Panc1 (cell line): ENCODE measurements at regions not wholly inside any gene's neighbourhood (a gene's known extent, or its start where the extent isn't known, plus 50 kb on each side); places are given as distances from the start of the nearest gene placed in this dataset.

Source experiments
- ATAC-seq: fragments of 200-7000 bp; cut with Tn5 transposase; 2 replicates; pipeline ENCODE4 v1.9.1; 2020; ENCODE audit warnings: mild to moderate bottlenecking, moderate library complexity
- BruUV-seq: library from RNA; stranded (reverse); fragments of 400-500 nt; replicated peaks from 2 replicates; lab custom pipeline; 2021; lab: Mats Ljungman, UMichigan
- CTCF ChIA-PET: fragments of 300-600 bp; sonication (Branson Sonifier 250); formaldehyde crosslinking; loops from one replicate; lab custom pipeline; 2022; ENCODE audit warnings: antibody characterized with exemption; lab: Charles Lee
- POLR2A ChIA-PET: fragments of 300-600 bp; sonication (Branson Sonifier 250); formaldehyde crosslinking; loops from one replicate; lab custom pipeline; 2022; ENCODE audit warnings: antibody characterized with exemption; lab: Charles Lee
- DNase-seq: peaks from one replicate; pipeline ENCODE4 v3.0.0-alpha.2; 2010; ENCODE audit warnings: low read depth, low spot score
- H3K27ac ChIP-seq: 2 replicates; pipeline ENCODE4 v1.5.1; 2011; ENCODE audit warnings: mild to moderate bottlenecking, low read length, inconsistent platforms
- H3K27me3 ChIP-seq: fragments of 200-500 bp; sonication (Bioruptor generic); 2 replicates; pipeline ENCODE4 v1.6.0; 2014; ENCODE audit warnings: low read length, inconsistent platforms; ENCODE audit not compliant: control insufficient read depth, insufficient read depth
- H3K36me3 ChIP-seq: fragments of 200-500 bp; sonication (Bioruptor generic); 2 replicates; pipeline ENCODE4 v1.5.1; 2014; ENCODE audit warnings: inconsistent platforms, mild to moderate bottlenecking, low read length, moderate library complexity; ENCODE audit not compliant: control insufficient read depth, insufficient read depth
- H3K4me1 ChIP-seq: 2 replicates; pipeline ENCODE4 v1.5.1; 2011; ENCODE audit warnings: inconsistent platforms, mild to moderate bottlenecking, low read length, moderate library complexity; ENCODE audit not compliant: control insufficient read depth, insufficient read depth
- H3K4me3 ChIP-seq, 2 experiments: 2 replicates each; pipeline ENCODE4 v1.5.1; 2011 to 2012; ENCODE audit warnings: low read depth in 2 of 2, low read length in 2 of 2, mild to moderate bottlenecking in 2 of 2, inconsistent platforms in 1 of 2, moderate library complexity in 1 of 2
- H3K9me3 ChIP-seq: fragments of 200-500 bp; sonication (Bioruptor generic); 2 replicates; pipeline ENCODE4 v1.5.1; 2014; ENCODE audit warnings: low read depth, mild to moderate bottlenecking, inconsistent platforms, low read length, moderate library complexity; ENCODE audit not compliant: control insufficient read depth, insufficient read depth
- CTCF ChIP-seq: fragments of 450-650 bp; IDR thresholded peaks from 2 replicates; pipeline ENCODE4 v1.5.1; 2017; ENCODE audit warnings: mild to moderate bottlenecking
- POLR2AphosphoS5 ChIP-seq: IDR thresholded peaks from 2 replicates; pipeline ENCODE4 v1.6.1; 2012; ENCODE audit warnings: mild to moderate bottlenecking, low read depth, low read length, moderate library complexity
- SIN3A ChIP-seq: IDR thresholded peaks from 2 replicates; pipeline ENCODE4 v1.6.1; 2012; ENCODE audit warnings: low read depth, mild to moderate bottlenecking, low read length, moderate library complexity, borderline replicate concordance; ENCODE audit not compliant: insufficient read depth
- TCF7L2 ChIP-seq: IDR thresholded peaks from 2 replicates; pipeline ENCODE4 v1.6.1; 2011; ENCODE audit warnings: mild to moderate bottlenecking, low read depth, low read length, inconsistent platforms
- in situ Hi-C: cut with HindIII; loops from 2 replicates; pipeline ENCODE4 v1.10.0; 2016; ENCODE audit warnings: low sequenced_read_pairs, low pct_unique_long_range_greater_than_20kb
- intact Hi-C: fragments of 100-400 bp; cut with micrococcal nuclease; formaldehyde crosslinking; loops from one replicate; pipeline ENCODE4 v1.10.0; 2022; ENCODE audit not compliant: unreplicated experiment
- TF ChIP-seq, protein P1 (sequence below), 2 experiments: IDR thresholded peaks; 2 replicates each; pipeline ENCODE4 v1.6.1; 2011 to 2012; ENCODE audit warnings: low read depth in 2 of 2, control low read depth in 1 of 2, low read length in 1 of 2, mild to moderate bottlenecking in 1 of 2, moderate library complexity in 1 of 2; ENCODE audit not compliant: insufficient read depth in 1 of 2

DNA sequence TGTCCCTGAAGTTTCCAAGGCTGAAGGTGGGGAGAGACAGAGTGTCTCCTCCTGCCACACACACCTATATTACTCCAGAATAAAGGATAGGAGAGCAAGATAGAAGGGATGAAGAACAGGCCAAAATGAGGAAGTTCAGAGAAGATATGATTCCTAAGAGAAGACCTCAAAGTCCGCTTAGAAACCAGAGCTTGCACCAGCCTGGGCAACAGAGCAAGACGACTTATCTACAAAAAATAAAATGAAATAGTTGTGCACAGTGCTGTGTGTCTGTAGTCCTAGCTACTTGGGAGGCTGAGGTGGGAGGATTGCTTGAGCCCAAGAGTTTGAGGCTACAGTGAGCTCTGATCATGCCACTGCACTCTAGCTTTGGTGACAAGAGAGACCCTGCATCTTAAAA is 128.2 kb downstream of the HS3ST3B1 start:
- in situ Hi-C loops = no loop called here
- no peaks in the 10 kb centered on the region for H3K36me3 ChIP-seq
- no TSS peak for BruUV-seq
- no peaks in the 10 kb centered on the region for H3K27me3 ChIP-seq
- intact Hi-C loops = no loop called here
- CTCF ChIA-PET = no interaction called here
- H3K9me3 ChIP-seq = no peaks in the 10 kb centered on the region
- no peak overlapping the region for H3K27ac ChIP-seq
- ATAC-seq (no peak), DNase-seq (no peak)
- H3K4me1 ChIP-seq = no peaks in the 10 kb centered on the region
- H3K4me3 ChIP-seq = no peak overlapping the region
- POLR2A ChIA-PET = no interaction called here
- TF ChIP-seq CTCF (no peak), POLR2AphosphoS5 (no peak)

DNA sequence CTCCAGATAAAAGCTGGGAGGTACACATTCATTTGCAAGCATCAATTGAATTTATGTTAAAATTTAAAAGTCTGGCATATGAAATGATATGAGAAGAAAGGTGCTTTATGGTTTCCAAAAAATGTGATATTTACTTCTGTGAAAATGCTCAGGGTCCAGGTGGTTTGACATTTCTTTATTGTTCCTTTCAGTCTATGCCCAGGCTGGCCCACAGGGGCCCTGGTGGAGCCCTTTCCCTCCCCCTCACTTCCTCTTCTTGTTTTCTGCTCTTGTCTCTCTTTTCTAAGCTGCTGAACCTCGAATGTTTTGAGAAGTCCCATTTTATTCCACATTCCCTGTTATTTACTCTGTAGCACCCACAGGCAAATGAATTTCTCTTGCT is 127.8 kb downstream of the HS3ST3B1 start:
- Histone ChIP-seq H3K4me1 (no peaks in the 10 kb centered on the region), H3K27ac (no peak overlapping the region), H3K27me3 (no peaks in the 10 kb centered on the region), H3K9me3 (no peaks in the 10 kb centered on the region), H3K36me3 (no peaks in the 10 kb centered on the region), H3K4me3 (no peak overlapping the region)
- TF ChIP-seq, protein P1, sequence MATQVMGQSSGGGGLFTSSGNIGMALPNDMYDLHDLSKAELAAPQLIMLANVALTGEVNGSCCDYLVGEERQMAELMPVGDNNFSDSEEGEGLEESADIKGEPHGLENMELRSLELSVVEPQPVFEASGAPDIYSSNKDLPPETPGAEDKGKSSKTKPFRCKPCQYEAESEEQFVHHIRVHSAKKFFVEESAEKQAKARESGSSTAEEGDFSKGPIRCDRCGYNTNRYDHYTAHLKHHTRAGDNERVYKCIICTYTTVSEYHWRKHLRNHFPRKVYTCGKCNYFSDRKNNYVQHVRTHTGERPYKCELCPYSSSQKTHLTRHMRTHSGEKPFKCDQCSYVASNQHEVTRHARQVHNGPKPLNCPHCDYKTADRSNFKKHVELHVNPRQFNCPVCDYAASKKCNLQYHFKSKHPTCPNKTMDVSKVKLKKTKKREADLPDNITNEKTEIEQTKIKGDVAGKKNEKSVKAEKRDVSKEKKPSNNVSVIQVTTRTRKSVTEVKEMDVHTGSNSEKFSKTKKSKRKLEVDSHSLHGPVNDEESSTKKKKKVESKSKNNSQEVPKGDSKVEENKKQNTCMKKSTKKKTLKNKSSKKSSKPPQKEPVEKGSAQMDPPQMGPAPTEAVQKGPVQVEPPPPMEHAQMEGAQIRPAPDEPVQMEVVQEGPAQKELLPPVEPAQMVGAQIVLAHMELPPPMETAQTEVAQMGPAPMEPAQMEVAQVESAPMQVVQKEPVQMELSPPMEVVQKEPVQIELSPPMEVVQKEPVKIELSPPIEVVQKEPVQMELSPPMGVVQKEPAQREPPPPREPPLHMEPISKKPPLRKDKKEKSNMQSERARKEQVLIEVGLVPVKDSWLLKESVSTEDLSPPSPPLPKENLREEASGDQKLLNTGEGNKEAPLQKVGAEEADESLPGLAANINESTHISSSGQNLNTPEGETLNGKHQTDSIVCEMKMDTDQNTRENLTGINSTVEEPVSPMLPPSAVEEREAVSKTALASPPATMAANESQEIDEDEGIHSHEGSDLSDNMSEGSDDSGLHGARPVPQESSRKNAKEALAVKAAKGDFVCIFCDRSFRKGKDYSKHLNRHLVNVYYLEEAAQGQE (IDR thresholded peaks at IDR 0.05; ENCODE audit: insufficient read depth in 1 of 2, low read depth in 2 of 2, low read length in 1 of 2) = no peak
- no peak for ATAC-seq
- intact Hi-C loops (no loop called here), in situ Hi-C loops (no loop called here)
- CTCF ChIA-PET = interaction anchor here (0.5 kb wide), 1 partner anchor 116 kb away, joined by 10 read pairs; no protein-coding TSS in a partner anchor
- DNase-seq = no peak
- POLR2A ChIA-PET = no interaction called here
- no TSS peak for BruUV-seq

- Histone ChIP-seq H3K9me3 (no peaks in the 10 kb centered on the region), H3K27ac (no peak overlapping the region), H3K4me3 (no peak overlapping the region), H3K36me3 (no peaks in the 10 kb centered on the region), H3K4me1 (no peaks in the 10 kb centered on the region), H3K27me3 (no peaks in the 10 kb centered on the region)
- ChIA-PET CTCF (interaction anchor here (0.5 kb wide), 1 partner anchor 115 kb away, joined by 10 read pairs; no protein-coding TSS in a partner anchor), POLR2A (no interaction called here)
- TF ChIP-seq CTCF (no peak), SIN3A (no peak), POLR2AphosphoS5 (no peak), TCF7L2 (no peak)
- TF ChIP-seq, protein P1 (IDR thresholded peaks at IDR 0.05; ENCODE audit: insufficient read depth in 1 of 2, low read depth in 2 of 2, low read length in 1 of 2) = no peak
- DNase-seq = no peak
- in situ Hi-C loops (no loop called here), intact Hi-C loops (no loop called here)
- ATAC-seq = no peak
- no TSS peak for BruUV-seq
Observed at GRCh38 chr17:14427900-14428647, 127.2 kb downstream of the HS3ST3B1 start.
